Right lobe of liver (tissue), 4 donors: ENCODE measurements at regions not wholly inside any gene's neighbourhood (a gene's known extent, or its start where the extent isn't known, plus 50 kb on each side); places are given as distances from the start of the nearest gene placed in this dataset.

Experiments
- POLR2A ChIP-seq: fragments of 450-650 bp; IDR thresholded peaks from one replicate; pipeline ENCODE4 v1.6.1; 2017; ENCODE audit warnings: antibody characterized with exemption, mild to moderate bottlenecking
- TF ChIP-seq, protein P1 (sequence below), 4 donors: fragments of 200-600 bp in 3 of 4; fragments of 450-650 bp in 1 of 4; IDR thresholded peaks; one replicate each; pipeline versions ENCODE4 v1.5.1 to v1.8.0; 2016 to 2022; ENCODE audit warnings: antibody characterized with exemption in 4 of 4, mild to moderate bottlenecking in 2 of 4
- donor health status: DM: no; HTN: no; CAD: no.
- donor health status: DM: no; HTN: no; CAD: no.
- donor health status: DM: no; HTN: yes; CAD: no.

DNA sequence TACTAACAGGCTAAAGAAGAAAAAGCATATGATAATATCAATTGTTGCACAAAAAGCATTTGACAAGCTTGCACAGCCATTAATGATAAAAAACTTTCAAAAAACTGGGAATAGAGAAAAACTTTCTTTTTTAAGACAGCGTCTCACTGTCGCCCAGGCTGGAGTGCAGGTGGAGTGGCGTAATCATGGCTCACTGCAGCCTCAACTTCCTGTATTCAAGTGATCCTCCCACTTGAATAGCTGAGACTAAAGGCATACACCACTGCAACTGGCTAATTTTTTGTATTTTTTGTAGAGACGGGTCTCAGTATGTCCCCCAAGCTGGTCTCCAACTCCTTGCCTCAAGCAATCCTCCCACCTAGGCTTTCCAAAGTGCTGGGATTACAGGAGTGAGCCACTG is 382.8 kb downstream of the TSHZ3 start:
- TF ChIP-seq POLR2A = no peak
- TF ChIP-seq, protein P1, sequence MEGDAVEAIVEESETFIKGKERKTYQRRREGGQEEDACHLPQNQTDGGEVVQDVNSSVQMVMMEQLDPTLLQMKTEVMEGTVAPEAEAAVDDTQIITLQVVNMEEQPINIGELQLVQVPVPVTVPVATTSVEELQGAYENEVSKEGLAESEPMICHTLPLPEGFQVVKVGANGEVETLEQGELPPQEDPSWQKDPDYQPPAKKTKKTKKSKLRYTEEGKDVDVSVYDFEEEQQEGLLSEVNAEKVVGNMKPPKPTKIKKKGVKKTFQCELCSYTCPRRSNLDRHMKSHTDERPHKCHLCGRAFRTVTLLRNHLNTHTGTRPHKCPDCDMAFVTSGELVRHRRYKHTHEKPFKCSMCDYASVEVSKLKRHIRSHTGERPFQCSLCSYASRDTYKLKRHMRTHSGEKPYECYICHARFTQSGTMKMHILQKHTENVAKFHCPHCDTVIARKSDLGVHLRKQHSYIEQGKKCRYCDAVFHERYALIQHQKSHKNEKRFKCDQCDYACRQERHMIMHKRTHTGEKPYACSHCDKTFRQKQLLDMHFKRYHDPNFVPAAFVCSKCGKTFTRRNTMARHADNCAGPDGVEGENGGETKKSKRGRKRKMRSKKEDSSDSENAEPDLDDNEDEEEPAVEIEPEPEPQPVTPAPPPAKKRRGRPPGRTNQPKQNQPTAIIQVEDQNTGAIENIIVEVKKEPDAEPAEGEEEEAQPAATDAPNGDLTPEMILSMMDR (IDR thresholded peaks at IDR 0.05) = no peak
